Caco-2 (cell line): ENCODE measurements at regions not wholly inside any gene's neighbourhood (a gene's known extent, or its start where the extent isn't known, plus 50 kb on each side); places are given as distances from the start of the nearest gene placed in this dataset.

Experiments
- BruUV-seq: library from RNA; stranded (reverse); fragments of 400-500 nt; replicated peaks from 2 replicates; lab custom pipeline; 2021; lab: Mats Ljungman, UMichigan
- CTCF ChIA-PET: fragments of 300-600 bp; sonication (Branson Sonifier 250); formaldehyde crosslinking; loops from one replicate; lab custom pipeline; 2022; ENCODE audit warnings: antibody characterized with exemption; lab: Charles Lee
- POLR2A ChIA-PET: fragments of 300-600 bp; sonication (Branson Sonifier 250); formaldehyde crosslinking; loops from one replicate; lab custom pipeline; 2022; ENCODE audit warnings: antibody characterized with exemption; lab: Charles Lee
- DNase-seq, 2 experiments: peaks; one replicate each; pipeline versions ENCODE4 v3.0.0 to v3.0.0-alpha.2; 2020 to 2022
- H3K27me3 ChIP-seq: replicated peaks from 2 replicates; pipeline ENCODE4 v1.6.0; 2011; ENCODE audit warnings: low read length; ENCODE audit not compliant: control insufficient read depth, insufficient read depth
- H3K36me3 ChIP-seq: 2 replicates; pipeline ENCODE4 v1.5.1; 2011; ENCODE audit warnings: low read length; ENCODE audit not compliant: control insufficient read depth, insufficient read depth
- H3K4me1 ChIP-seq: fragments of 250-450 bp; sonication (Bioruptor Pico); 2 replicates; pipeline ENCODE4 v1.5.1; 2020; ENCODE audit warnings: mild to moderate bottlenecking
- H3K4me3 ChIP-seq: 2 replicates; pipeline ENCODE4 v1.5.1; 2011; ENCODE audit warnings: low read depth, mild to moderate bottlenecking, control low read depth, low read length
- H3K9me3 ChIP-seq: fragments of 250-450 bp; sonication (Bioruptor Pico); 2 replicates; pipeline ENCODE4 v1.5.1; 2020; ENCODE audit warnings: mild to moderate bottlenecking, moderate library complexity
- H3K27ac Mint-ChIP-seq: one replicate; pipeline ENCODE4 v1.8.0; 2022; ENCODE audit warnings: mixed read lengths; ENCODE audit not compliant: unreplicated experiment
- H3K27me3 Mint-ChIP-seq: one replicate; pipeline ENCODE4 v1.8.0; 2022; ENCODE audit warnings: mixed read lengths; ENCODE audit not compliant: insufficient read depth, unreplicated experiment
- H3K36me3 Mint-ChIP-seq: one replicate; pipeline ENCODE4 v1.8.0; 2022; ENCODE audit warnings: mild to moderate bottlenecking, mixed read lengths; ENCODE audit not compliant: insufficient read depth, unreplicated experiment
- H3K4me1 Mint-ChIP-seq: one replicate; pipeline ENCODE4 v1.8.0; 2022; ENCODE audit warnings: low read depth, mixed read lengths; ENCODE audit not compliant: unreplicated experiment
- H3K4me3 Mint-ChIP-seq: one replicate; pipeline ENCODE4 v1.8.0; 2022; ENCODE audit warnings: mild to moderate bottlenecking, moderate library complexity, mixed read lengths; ENCODE audit not compliant: unreplicated experiment
- H3K9me3 Mint-ChIP-seq: one replicate; pipeline ENCODE4 v1.8.0; 2022; ENCODE audit warnings: mixed read lengths; ENCODE audit not compliant: unreplicated experiment
- intact Hi-C: fragments of 100-400 bp; cut with micrococcal nuclease; formaldehyde crosslinking; loops from one replicate; pipeline ENCODE4 v1.10.0; 2022; ENCODE audit not compliant: unreplicated experiment
- TF ChIP-seq, protein P1 (sequence below), 2 experiments: fragments of 200-600 bp in 1 of 2; IDR thresholded peaks; 1 replicate in 1 of 2; 2 replicates in 1 of 2; pipeline versions ENCODE4 v1.5.1 to v1.8.0; 2011 to 2022; ENCODE audit warnings: antibody characterized with exemption in 1 of 2, control low read depth in 1 of 2, inconsistent platforms in 1 of 2, low read depth in 1 of 2, low read length in 1 of 2, mild to moderate bottlenecking in 1 of 2, moderate library complexity in 1 of 2; ENCODE audit not compliant: insufficient read depth in 1 of 2, severe bottlenecking in 1 of 2, unreplicated experiment in 1 of 2

- H3K4me3 Mint-ChIP-seq = no peak overlapping the region
- Histone ChIP-seq H3K4me3 (no peak overlapping the region), H3K4me1 (no peaks in the 10 kb centered on the region), H3K9me3 (no peaks in the 10 kb centered on the region), H3K27me3 (no peaks in the 10 kb centered on the region), H3K36me3 (no peaks in the 10 kb centered on the region)
- DNase-seq = no peak
- ChIA-PET CTCF (no interaction called here), POLR2A (no interaction called here)
- intact Hi-C loops = no loop called here
- H3K9me3 Mint-ChIP-seq = no peaks in the 10 kb centered on the region
- H3K27me3 Mint-ChIP-seq = no peaks in the 10 kb centered on the region
- no peaks in the 10 kb centered on the region for H3K4me1 Mint-ChIP-seq
- no TSS peak for BruUV-seq
- H3K27ac Mint-ChIP-seq = no peak overlapping the region
- peaks cover 5% of the 10 kb centered on the region for H3K36me3 Mint-ChIP-seq
- TF ChIP-seq, protein P1, sequence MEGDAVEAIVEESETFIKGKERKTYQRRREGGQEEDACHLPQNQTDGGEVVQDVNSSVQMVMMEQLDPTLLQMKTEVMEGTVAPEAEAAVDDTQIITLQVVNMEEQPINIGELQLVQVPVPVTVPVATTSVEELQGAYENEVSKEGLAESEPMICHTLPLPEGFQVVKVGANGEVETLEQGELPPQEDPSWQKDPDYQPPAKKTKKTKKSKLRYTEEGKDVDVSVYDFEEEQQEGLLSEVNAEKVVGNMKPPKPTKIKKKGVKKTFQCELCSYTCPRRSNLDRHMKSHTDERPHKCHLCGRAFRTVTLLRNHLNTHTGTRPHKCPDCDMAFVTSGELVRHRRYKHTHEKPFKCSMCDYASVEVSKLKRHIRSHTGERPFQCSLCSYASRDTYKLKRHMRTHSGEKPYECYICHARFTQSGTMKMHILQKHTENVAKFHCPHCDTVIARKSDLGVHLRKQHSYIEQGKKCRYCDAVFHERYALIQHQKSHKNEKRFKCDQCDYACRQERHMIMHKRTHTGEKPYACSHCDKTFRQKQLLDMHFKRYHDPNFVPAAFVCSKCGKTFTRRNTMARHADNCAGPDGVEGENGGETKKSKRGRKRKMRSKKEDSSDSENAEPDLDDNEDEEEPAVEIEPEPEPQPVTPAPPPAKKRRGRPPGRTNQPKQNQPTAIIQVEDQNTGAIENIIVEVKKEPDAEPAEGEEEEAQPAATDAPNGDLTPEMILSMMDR (IDR thresholded peaks at IDR 0.05; ENCODE audit: insufficient read depth in 1 of 2, low read depth in 1 of 2, low read length in 1 of 2, severe bottlenecking in 1 of 2, unreplicated experiment in 1 of 2) = no peak
These were observed 338.2 kb downstream of the NFIB start for GRCh38 chr9:13975611-13976290.

DNA sequence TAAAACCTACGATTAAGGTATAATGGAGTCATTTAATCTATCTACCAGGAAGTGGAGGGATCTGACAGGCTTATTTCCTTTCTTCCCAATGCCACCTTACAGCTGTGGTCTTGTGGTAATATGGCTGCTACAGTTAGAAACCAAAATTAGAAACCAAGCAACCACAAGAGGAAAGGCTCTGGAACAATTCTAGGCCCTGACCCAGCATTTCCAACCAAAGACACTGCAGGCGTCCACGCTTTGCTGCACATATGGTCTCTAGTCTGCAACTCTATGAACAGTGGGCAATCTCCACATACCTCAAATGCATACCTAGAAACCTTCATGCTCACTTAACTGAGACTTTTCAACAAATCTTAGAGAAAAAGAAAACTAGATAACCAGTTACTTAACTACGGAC lies 339.1 kb downstream of the NFIB start:
- H3K36me3 Mint-ChIP-seq = peaks cover 5% of the 10 kb centered on the region

DNA sequence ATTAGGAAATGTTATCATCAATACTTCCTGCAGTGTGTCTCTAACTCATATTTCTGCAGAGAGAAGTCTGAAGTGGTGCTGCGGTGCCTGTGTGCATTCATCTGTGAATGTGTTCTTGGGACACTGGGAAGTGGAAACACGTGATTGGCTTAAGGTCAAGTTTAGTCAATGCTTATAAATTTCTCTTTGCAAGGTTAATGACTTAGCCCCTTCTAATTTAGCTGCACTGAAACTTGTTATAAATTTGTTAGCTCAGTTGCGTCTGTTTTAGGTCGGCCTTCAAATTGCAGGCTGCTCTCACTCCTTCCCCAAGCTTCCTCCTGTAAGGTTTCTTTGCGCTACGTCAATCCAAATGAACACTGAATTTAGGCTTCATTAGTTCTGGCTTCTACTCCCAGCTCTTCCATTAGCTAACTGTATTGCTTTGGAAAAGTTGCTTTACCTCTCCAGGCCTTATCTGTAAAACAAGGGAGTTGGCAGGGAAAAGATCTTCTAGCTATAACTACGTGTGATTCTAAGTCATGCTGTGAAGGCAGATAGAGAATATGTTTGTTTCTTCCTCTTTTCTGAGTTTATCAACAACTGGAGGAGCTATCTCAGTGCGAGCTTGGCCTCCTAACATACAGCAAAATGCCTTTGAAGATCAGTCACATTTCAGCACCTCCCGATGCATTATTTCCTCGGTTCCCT lies 341.8 kb downstream of the NFIB start:
- no peak overlapping the region for H3K4me3 Mint-ChIP-seq
- CTCF ChIA-PET = no interaction called here

More for the DNA sequence above, 339.1 kb downstream of the NFIB start:
- CTCF ChIA-PET = no interaction called here
- intact Hi-C loops = no loop called here
- no peak overlapping the region for H3K27ac Mint-ChIP-seq
- Histone ChIP-seq H3K9me3 (no peaks in the 10 kb centered on the region), H3K4me3 (no peak overlapping the region), H3K27me3 (no peaks in the 10 kb centered on the region), H3K36me3 (no peaks in the 10 kb centered on the region), H3K4me1 (no peaks in the 10 kb centered on the region)
- TF ChIP-seq, protein P1 (IDR thresholded peaks at IDR 0.05; ENCODE audit: insufficient read depth in 1 of 2, low read depth in 1 of 2, low read length in 1 of 2, severe bottlenecking in 1 of 2, unreplicated experiment in 1 of 2) = no peak
- POLR2A ChIA-PET = no interaction called here
- H3K27me3 Mint-ChIP-seq = no peaks in the 10 kb centered on the region
- H3K9me3 Mint-ChIP-seq = no peaks in the 10 kb centered on the region
- no peak for DNase-seq
- BruUV-seq = no TSS peak
- H3K4me3 Mint-ChIP-seq = no peak overlapping the region
- H3K4me1 Mint-ChIP-seq = no peaks in the 10 kb centered on the region

More for the DNA sequence above, 341.8 kb downstream of the NFIB start:
- intact Hi-C loops = no loop called here
- H3K4me1 ChIP-seq = no peaks in the 10 kb centered on the region
- no peak overlapping the region for H3K4me3 ChIP-seq
- no peaks in the 10 kb centered on the region for H3K27me3 Mint-ChIP-seq
- no peaks in the 10 kb centered on the region for H3K9me3 Mint-ChIP-seq
- POLR2A ChIA-PET = no interaction called here
- DNase-seq = no peak
- H3K36me3 ChIP-seq = no peaks in the 10 kb centered on the region
- TF ChIP-seq, protein P1 (IDR thresholded peaks at IDR 0.05; ENCODE audit: insufficient read depth in 1 of 2, low read depth in 1 of 2, low read length in 1 of 2, severe bottlenecking in 1 of 2, unreplicated experiment in 1 of 2) = no peak
- no peaks in the 10 kb centered on the region for H3K9me3 ChIP-seq
- no peaks in the 10 kb centered on the region for H3K27me3 ChIP-seq
- no peaks in the 10 kb centered on the region for H3K36me3 Mint-ChIP-seq
- H3K4me1 Mint-ChIP-seq = no peaks in the 10 kb centered on the region
- BruUV-seq = no TSS peak
- no peak overlapping the region for H3K27ac Mint-ChIP-seq
